ENCODE measurements at regions not wholly inside any gene's neighbourhood (a gene's known extent, or its start where the extent isn't known, plus 50 kb on each side); places are given as distances from the start of the nearest gene placed in this dataset.

DNA sequence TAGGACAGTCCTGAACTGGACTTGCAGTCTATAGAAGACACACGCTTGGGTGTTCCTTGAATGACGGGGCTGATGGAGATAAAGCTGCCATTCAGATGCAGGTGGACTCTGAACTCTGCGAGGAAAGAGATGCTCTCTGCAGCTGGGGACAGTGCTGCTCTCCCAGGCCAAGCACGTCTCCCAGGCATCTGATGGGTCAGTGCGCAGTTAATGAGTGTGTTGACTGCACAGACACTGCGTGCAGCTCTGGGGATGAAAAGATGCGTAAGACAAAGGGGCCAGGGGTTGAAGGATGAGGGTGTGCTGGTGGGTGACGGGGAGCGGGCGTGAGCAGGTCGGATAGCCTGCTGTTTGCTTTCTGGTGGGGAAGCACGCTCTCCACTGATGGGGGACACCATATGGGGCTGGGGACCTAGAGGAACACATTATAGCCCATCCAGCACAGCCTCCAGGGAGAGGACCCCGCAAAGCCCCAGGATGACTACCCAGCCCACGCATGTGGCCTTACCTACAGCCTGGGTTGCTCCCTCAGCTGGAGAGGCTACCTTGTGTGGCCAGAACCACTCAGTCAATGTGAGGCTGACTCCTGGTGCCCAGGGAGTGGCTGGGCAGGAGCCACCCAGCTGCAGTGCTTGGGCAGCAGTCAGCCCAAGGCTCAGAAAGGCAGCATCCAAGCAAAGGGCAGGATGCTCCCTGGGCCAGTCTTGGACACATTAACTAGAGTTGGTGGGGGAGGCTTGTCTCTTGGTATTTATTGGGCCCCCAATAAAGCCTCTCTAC lies 246.3 kb downstream of the RBFOX3 start:
- H3K4me2 ChIP-seq (ENCODE audit: insufficient read depth, low read length) = no peak overlapping the region
- ChIA-PET CTCF (no interaction called here), POLR2A (no interaction called here)
- H3K36me3 ChIP-seq (ENCODE audit: control insufficient read depth in 2 of 2, extremely low read depth in 1 of 2, insufficient read depth in 2 of 2, low read length in 2 of 2) = no peaks in the 10 kb centered on the region
- no peaks in the 10 kb centered on the region for H3K79me2 ChIP-seq (ENCODE audit: control insufficient read depth, insufficient read depth, low read length)
- no peaks in the 10 kb centered on the region for H3K4me1 ChIP-seq (ENCODE audit: control insufficient read depth, extremely low read depth, insufficient read depth, low read length)
- H3K27me3 ChIP-seq (ENCODE audit: control insufficient read depth in 2 of 2, insufficient read depth in 2 of 2, low read length in 2 of 2) = no peaks in the 10 kb centered on the region
- no peaks in the 10 kb centered on the region for H3K9me3 ChIP-seq (replicated peaks; ENCODE audit: control insufficient read depth, insufficient read depth, low read length)
- H3K9me1 ChIP-seq (replicated peaks; ENCODE audit: control insufficient read depth, extremely low read depth, insufficient read depth, low read length) = no peaks in the 10 kb centered on the region
- DNase-seq (ENCODE audit: low read depth, low spot score) (no peak), FAIRE-seq (no peak)
- intact Hi-C loops (cut with micrococcal nuclease) (no loop called here), dilution Hi-C loops (cut with MboI; ENCODE audit: extremely low pct_ligation_motif_present, low sequenced_read_pairs) (no loop called here)
- no peak overlapping the region for H3K9ac ChIP-seq (replicated peaks; ENCODE audit: extremely low read depth, insufficient read depth, low read length)
- TF ChIP-seq POLR2A (IDR thresholded peaks at IDR 0.05; ENCODE audit: low read depth, low read length) (no peak), POLR2AphosphoS5 (IDR thresholded peaks at IDR 0.05; ENCODE audit: insufficient read depth, low read depth, low read length) (no peak), JUN (IDR thresholded peaks at IDR 0.05; ENCODE audit: borderline replicate concordance, insufficient read depth, insufficient read length, low read depth) (no peak), MYC (IDR thresholded peaks at IDR 0.05; ENCODE audit: low read depth, low read length) (no peak), FOS (IDR thresholded peaks at IDR 0.05; ENCODE audit: borderline replicate concordance, insufficient read depth, low read length) (no peak), GATA2 (IDR thresholded peaks at IDR 0.05; ENCODE audit: insufficient read depth, insufficient read length, low read depth, low read length) (no peak), EZH2 (IDR thresholded peaks at IDR 0.05; ENCODE audit: borderline replicate concordance, low read depth, low read length, severe bottlenecking) (no peak)
- TF ChIP-seq, protein P1, sequence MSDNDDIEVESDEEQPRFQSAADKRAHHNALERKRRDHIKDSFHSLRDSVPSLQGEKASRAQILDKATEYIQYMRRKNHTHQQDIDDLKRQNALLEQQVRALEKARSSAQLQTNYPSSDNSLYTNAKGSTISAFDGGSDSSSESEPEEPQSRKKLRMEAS (IDR thresholded peaks at IDR 0.05; ENCODE audit: insufficient read depth, insufficient read length) = no peak
- TF ChIP-seq, protein P2, sequence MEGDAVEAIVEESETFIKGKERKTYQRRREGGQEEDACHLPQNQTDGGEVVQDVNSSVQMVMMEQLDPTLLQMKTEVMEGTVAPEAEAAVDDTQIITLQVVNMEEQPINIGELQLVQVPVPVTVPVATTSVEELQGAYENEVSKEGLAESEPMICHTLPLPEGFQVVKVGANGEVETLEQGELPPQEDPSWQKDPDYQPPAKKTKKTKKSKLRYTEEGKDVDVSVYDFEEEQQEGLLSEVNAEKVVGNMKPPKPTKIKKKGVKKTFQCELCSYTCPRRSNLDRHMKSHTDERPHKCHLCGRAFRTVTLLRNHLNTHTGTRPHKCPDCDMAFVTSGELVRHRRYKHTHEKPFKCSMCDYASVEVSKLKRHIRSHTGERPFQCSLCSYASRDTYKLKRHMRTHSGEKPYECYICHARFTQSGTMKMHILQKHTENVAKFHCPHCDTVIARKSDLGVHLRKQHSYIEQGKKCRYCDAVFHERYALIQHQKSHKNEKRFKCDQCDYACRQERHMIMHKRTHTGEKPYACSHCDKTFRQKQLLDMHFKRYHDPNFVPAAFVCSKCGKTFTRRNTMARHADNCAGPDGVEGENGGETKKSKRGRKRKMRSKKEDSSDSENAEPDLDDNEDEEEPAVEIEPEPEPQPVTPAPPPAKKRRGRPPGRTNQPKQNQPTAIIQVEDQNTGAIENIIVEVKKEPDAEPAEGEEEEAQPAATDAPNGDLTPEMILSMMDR (IDR thresholded peaks at IDR 0.05; ENCODE audit: extremely low read depth in 1 of 2, insufficient read depth in 1 of 2, low read depth in 1 of 2, low read length in 2 of 2) = no peak
- no peaks in the 10 kb centered on the region for H4K20me1 ChIP-seq (replicated peaks; ENCODE audit: control insufficient read depth, extremely low read depth, insufficient read depth, low read length)
- no TSS peak for BruUV-seq (replicated peaks)
- H2AFZ ChIP-seq (ENCODE audit: low read depth, low read length) = no peak overlapping the region
- no peak overlapping the region for H3K27ac ChIP-seq (ENCODE audit: insufficient read depth, low read depth, low read length)
- no peak overlapping the region for H3K4me3 ChIP-seq (replicated peaks in 1 of 3; ENCODE audit: insufficient read depth in 1 of 3, low read depth in 1 of 3, low read length in 3 of 3)
